T47D (cell line): ENCODE measurements at regions not wholly inside any gene's neighbourhood (a gene's known extent, or its start where the extent isn't known, plus 50 kb on each side); places are given as distances from the start of the nearest gene placed in this dataset.
"Not testable (repeated sequence)": the region's sequence is repeated elsewhere in the genome, so short reads cannot be mapped to it uniquely, and the experiment has no call there.

Source experiments
- DNase-seq, 2 experiments: peaks; one replicate each; pipeline versions ENCODE4 v3.0.0 to v3.0.0-alpha.2; 2011 to 2012; ENCODE audit warnings: low read depth in 1 of 2, low spot score in 1 of 2
- JUND ChIP-seq: IDR thresholded peaks from 2 replicates; pipeline ENCODE4 v1.6.1; 2012; ENCODE audit warnings: low read depth
- in situ Hi-C: cut with HindIII; loops from 2 replicates; pipeline ENCODE4 v1.10.0; 2016; ENCODE audit warnings: low sequenced_read_pairs, low pct_unique_long_range_greater_than_20kb

GRCh38 chr17:6276711-6277110, 158.2 kb downstream of the AIPL1 start:
- no peak for TF ChIP-seq JUND
- in situ Hi-C loops, result no loop called here

GRCh38 chr17:6274310-6274709, 160.6 kb downstream of the AIPL1 start:
- in situ Hi-C loops, result no loop called here
- no peak for TF ChIP-seq JUND
- no peak for DNase-seq

More at GRCh38 chr17:6276711-6277110, 158.2 kb downstream of the AIPL1 start:
- no peak for DNase-seq

DNA sequence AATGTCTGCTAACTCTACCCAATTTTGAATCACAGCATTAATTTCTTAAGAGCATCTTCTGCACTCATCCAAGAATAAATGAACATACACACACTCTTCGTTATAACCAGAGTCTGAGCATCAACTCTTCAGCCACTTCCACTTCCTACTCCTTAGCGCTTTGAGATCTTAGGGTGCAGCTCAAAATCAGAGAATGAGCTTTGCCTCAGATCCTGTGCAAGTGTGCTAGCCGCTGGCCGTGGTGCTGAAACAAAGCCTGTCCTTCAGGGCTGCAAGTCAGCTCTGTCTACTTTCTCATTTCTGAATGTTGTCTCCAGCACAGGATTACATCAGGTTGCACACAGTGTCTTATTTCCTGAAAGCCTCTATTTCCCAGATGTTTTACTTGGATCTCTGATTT, 165.4 kb downstream of the AIPL1 start:
- DNase-seq, result peak; percentile 53 to 58
- in situ Hi-C loops, result no loop called here

DNA sequence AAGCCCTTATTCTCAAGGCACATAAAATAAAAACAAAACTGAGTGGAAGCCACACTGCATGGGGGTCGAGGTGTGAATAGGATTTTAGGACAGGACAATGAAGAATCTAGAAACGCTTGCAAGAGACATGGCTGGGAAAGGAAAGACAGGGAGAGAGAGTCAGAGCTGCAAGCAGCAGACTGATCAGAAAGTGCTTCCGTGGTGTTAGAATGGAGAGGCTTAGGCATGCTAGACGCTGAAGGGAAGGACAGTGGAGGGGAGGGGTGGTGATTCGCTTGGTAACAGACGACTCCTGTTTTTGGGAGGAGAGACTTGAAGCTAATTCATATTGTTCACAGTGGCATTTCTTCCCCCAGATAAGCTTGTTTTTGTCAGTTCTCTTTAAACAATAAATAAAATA, 173.5 kb downstream of the AIPL1 start:
- in situ Hi-C loops, result no loop called here
- TF ChIP-seq JUND, result no peak
- DNase-seq, result no peak

More for the DNA sequence above, 165.4 kb downstream of the AIPL1 start:
- no peak for TF ChIP-seq JUND

- in situ Hi-C loops, result no loop called here
- TF ChIP-seq JUND, result no peak
- no peak for DNase-seq
Observed at GRCh38 chr17:6259899-6260298, 175.0 kb downstream of the AIPL1 start.

GRCh38 chr17:6257336-6257735, 177.6 kb downstream of the AIPL1 start:
- no peak for DNase-seq
- TF ChIP-seq JUND, result no peak
- in situ Hi-C loops, result no loop called here

GRCh38 chr17:6255322-6255721, 179.6 kb downstream of the AIPL1 start:
- TF ChIP-seq JUND, result no peak
- DNase-seq, result no peak
- in situ Hi-C loops, result no loop called here

GRCh38 chr17:6254036-6254435, 180.9 kb downstream of the AIPL1 start:
- in situ Hi-C loops, result no loop called here
- TF ChIP-seq JUND, result no peak
- DNase-seq, result no peak

- in situ Hi-C loops, DNase-seq: not testable (repeated sequence)
Observed at GRCh38 chr17:6251640-6252039, 181.5 kb downstream of the WSCD1 start.

DNA sequence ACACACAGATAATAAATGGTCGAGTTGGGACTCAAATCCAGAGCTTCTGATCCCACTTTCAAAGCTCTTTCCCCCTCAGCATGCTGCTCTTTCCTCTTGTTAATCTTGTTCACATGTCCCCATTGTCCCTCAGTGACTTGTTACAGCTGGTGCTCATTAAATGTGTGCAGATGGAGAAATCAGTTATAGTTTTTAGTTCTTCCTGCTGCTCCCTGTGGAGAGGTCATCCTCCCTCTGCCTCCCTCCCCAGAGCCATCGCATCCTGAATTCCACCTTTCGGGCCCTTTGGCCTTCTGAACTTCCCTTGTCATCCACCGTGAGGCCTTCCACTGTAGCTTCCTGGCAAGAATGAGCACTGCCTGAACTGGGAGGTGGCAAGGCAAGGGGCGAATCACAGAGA, 179.6 kb downstream of the WSCD1 start:
- in situ Hi-C loops, result no loop called here
- no peak for DNase-seq
- TF ChIP-seq JUND, result no peak

- no peak for DNase-seq
- TF ChIP-seq JUND, result no peak
- in situ Hi-C loops, result no loop called here
Observed at GRCh38 chr17:6248061-6248460, 177.9 kb downstream of the WSCD1 start.

GRCh38 chr17:6245301-6246177, 175.4 kb downstream of the WSCD1 start:
- in situ Hi-C loops, result no loop called here

DNA sequence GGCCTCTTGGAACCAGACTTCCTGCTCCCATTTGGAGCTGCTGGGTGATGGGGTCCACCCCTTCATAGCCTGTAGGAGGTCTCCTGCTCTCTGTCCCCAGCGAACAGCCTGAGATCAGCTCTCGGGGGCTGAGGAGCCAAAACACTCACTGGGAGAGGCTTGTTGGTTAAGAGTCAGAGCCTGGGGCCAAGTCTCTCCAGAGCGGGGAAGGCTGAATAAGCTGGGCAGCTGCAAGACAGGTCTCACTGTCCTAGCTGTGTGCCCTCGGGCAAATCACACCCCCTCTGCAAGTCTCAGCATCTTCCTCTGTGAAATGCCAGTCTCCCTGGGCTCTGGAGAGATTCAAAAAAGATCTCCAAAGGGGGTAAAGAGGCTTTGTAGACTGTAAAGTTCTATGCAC, 174.6 kb downstream of the WSCD1 start:
- in situ Hi-C loops, result no loop called here
- no peak for TF ChIP-seq JUND
- DNase-seq, result no peak

More at GRCh38 chr17:6245301-6246177, 175.4 kb downstream of the WSCD1 start:
- no peak for DNase-seq
- no peak for TF ChIP-seq JUND

- no peak for TF ChIP-seq JUND
- DNase-seq, result no peak
- in situ Hi-C loops, result no loop called here
Observed at GRCh38 chr17:6244253-6244652, 174.1 kb downstream of the WSCD1 start.
